Vagina (tissue), 2 donors: ENCODE measurements at regions not wholly inside any gene's neighbourhood (a gene's known extent, or its start where the extent isn't known, plus 50 kb on each side); places are given as distances from the start of the nearest gene placed in this dataset.

ENCODE experiments used
- POLR2A ChIP-seq, 2 donors: fragments of 450-650 bp; IDR thresholded peaks; one replicate each; pipeline ENCODE4 v1.6.1; 2017; ENCODE audit warnings: antibody characterized with exemption in 2 of 2, mild to moderate bottlenecking in 2 of 2, moderate library complexity in 2 of 2
- POLR2AphosphoS5 ChIP-seq, 2 donors: sonication (generic); formaldehyde crosslinking; IDR thresholded peaks; one replicate each; pipeline ENCODE4 v1.9.0; 2017; ENCODE audit warnings: antibody characterized with exemption in 2 of 2, mild to moderate bottlenecking in 2 of 2, low read depth in 1 of 2; ENCODE audit not compliant: insufficient read depth in 1 of 2
- TF ChIP-seq, protein P1 (sequence below), 3 experiments: fragments of 450-650 bp in 2 of 3; fragments of 200-600 bp in 1 of 3; sonication (generic) in 1 of 3; IDR thresholded peaks; one replicate each; pipeline ENCODE4 v1.5.1; 2017 to 2019; ENCODE audit warnings: antibody characterized with exemption in 3 of 3, mild to moderate bottlenecking in 2 of 3, moderate library complexity in 2 of 3

GRCh38 chr11:81472646-81473045 is 1261.0 kb downstream of the FAM181B start:
- TF ChIP-seq, protein P1, sequence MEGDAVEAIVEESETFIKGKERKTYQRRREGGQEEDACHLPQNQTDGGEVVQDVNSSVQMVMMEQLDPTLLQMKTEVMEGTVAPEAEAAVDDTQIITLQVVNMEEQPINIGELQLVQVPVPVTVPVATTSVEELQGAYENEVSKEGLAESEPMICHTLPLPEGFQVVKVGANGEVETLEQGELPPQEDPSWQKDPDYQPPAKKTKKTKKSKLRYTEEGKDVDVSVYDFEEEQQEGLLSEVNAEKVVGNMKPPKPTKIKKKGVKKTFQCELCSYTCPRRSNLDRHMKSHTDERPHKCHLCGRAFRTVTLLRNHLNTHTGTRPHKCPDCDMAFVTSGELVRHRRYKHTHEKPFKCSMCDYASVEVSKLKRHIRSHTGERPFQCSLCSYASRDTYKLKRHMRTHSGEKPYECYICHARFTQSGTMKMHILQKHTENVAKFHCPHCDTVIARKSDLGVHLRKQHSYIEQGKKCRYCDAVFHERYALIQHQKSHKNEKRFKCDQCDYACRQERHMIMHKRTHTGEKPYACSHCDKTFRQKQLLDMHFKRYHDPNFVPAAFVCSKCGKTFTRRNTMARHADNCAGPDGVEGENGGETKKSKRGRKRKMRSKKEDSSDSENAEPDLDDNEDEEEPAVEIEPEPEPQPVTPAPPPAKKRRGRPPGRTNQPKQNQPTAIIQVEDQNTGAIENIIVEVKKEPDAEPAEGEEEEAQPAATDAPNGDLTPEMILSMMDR (IDR thresholded peaks at IDR 0.05): no peak
- no peak for TF ChIP-seq POLR2AphosphoS5 (IDR thresholded peaks at IDR 0.05; ENCODE audit: insufficient read depth in 1 of 2, low read depth in 1 of 2)
- TF ChIP-seq POLR2A (IDR thresholded peaks at IDR 0.05): no peak
